KMS-11 (cell line): ENCODE measurements at regions not wholly inside any gene's neighbourhood (a gene's known extent, or its start where the extent isn't known, plus 50 kb on each side); places are given as distances from the start of the nearest gene placed in this dataset.

Experiments
- H2AFZ ChIP-seq: fragments of 200-600 bp; sonication (generic); 2 replicates; pipeline ENCODE4 v1.6.1; 2016; ENCODE audit warnings: antibody characterized with exemption, mixed run types, low read depth
- H3K27ac ChIP-seq: fragments of 200-600 bp; sonication (generic); 2 replicates; pipeline ENCODE4 v1.6.1; 2016; ENCODE audit warnings: mild to moderate bottlenecking, mixed run types
- H3K27me3 ChIP-seq: fragments of 200-600 bp; sonication (generic); 2 replicates; pipeline ENCODE4 v1.6.1; 2017; ENCODE audit warnings: mild to moderate bottlenecking, low read depth, mixed run types, moderate library complexity; ENCODE audit not compliant: insufficient read depth
- H3K36me3 ChIP-seq: fragments of 200-600 bp; sonication (generic); 2 replicates; pipeline ENCODE4 v1.6.1; 2017; ENCODE audit warnings: mild to moderate bottlenecking, mixed run types; ENCODE audit not compliant: insufficient read depth
- H3K4me1 ChIP-seq: fragments of 200-600 bp; sonication (generic); 2 replicates; pipeline ENCODE4 v1.6.1; 2016; ENCODE audit warnings: mild to moderate bottlenecking, low read depth, mixed run types; ENCODE audit not compliant: poor library complexity, severe bottlenecking
- H3K4me2 ChIP-seq: fragments of 200-600 bp; sonication (generic); 2 replicates; pipeline ENCODE4 v1.7.0; 2016; ENCODE audit warnings: mild to moderate bottlenecking, mixed run types
- H3K4me3 ChIP-seq: fragments of 200-600 bp; sonication (generic); IDR thresholded peaks from 2 replicates; pipeline ENCODE4 v1.6.1; 2017; ENCODE audit warnings: low read depth, low read length, mixed read lengths; ENCODE audit not compliant: insufficient read depth
- H3K79me2 ChIP-seq: fragments of 200-600 bp; sonication (generic); 2 replicates; pipeline ENCODE4 v1.6.1; 2016; ENCODE audit warnings: low read depth, mixed run types; ENCODE audit not compliant: insufficient read depth
- H3K9ac ChIP-seq: fragments of 200-600 bp; sonication (generic); 2 replicates; pipeline ENCODE4 v1.6.1; 2016; ENCODE audit warnings: mild to moderate bottlenecking, mixed run types
- H4K20me1 ChIP-seq: fragments of 200-600 bp; sonication (generic); 2 replicates; pipeline ENCODE4 v1.6.1; 2016; ENCODE audit warnings: mild to moderate bottlenecking, mixed run types; ENCODE audit not compliant: insufficient read depth
- TF ChIP-seq, protein P1 (sequence below): fragments of 200-600 bp; sonication (generic); conservative IDR thresholded peaks from 2 replicates; pipeline ENCODE4 v1.6.1; 2017; ENCODE audit warnings: low read depth, mild to moderate bottlenecking, antibody characterized with exemption, low read length, moderate library complexity, mixed read lengths

DNA sequence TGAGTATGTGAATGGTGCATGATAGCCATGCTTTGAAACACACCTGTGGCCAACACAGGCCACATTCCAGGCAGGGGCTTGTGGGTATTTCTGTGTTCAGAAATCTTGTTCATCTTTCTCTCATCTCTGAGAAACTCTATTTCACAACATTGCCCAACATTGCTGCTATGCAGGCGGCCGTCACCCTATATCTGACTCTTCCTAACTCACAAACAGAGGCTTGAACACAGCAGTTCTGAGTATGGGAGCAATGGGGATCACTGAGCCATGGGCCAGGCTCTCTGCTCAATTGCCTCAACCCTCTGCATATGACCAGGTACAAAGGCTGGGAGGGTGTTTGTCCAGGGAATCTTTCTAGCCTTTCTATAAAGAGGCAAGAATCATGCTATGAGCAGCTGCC lies 259.9 kb downstream of the BUD13 start:
- no peaks in the 10 kb centered on the region for H4K20me1 ChIP-seq
- TF ChIP-seq, protein P1, sequence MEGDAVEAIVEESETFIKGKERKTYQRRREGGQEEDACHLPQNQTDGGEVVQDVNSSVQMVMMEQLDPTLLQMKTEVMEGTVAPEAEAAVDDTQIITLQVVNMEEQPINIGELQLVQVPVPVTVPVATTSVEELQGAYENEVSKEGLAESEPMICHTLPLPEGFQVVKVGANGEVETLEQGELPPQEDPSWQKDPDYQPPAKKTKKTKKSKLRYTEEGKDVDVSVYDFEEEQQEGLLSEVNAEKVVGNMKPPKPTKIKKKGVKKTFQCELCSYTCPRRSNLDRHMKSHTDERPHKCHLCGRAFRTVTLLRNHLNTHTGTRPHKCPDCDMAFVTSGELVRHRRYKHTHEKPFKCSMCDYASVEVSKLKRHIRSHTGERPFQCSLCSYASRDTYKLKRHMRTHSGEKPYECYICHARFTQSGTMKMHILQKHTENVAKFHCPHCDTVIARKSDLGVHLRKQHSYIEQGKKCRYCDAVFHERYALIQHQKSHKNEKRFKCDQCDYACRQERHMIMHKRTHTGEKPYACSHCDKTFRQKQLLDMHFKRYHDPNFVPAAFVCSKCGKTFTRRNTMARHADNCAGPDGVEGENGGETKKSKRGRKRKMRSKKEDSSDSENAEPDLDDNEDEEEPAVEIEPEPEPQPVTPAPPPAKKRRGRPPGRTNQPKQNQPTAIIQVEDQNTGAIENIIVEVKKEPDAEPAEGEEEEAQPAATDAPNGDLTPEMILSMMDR: no peak

DNA sequence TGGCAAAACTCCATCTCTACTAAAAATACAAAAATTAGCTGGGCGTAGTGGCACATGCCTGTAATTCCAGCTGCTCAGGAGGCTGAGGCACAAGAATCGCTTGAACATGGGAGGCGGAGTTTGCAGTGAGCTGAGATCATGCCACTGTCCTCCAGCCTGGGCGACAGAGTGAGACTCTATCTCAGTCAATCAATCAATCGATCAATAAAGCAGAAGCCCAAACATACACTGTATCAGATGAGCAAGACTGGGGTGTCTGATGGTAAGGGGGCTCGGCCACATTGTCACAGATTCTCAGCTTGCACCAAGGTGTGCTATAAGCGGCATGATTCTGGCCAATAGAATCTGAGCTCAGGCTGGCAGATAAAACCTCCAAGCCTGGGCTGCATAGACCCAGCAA lies 261.1 kb downstream of the BUD13 start:
- TF ChIP-seq, protein P1: no peak
- no peaks in the 10 kb centered on the region for H3K4me1 ChIP-seq
- no peaks in the 10 kb centered on the region for H3K36me3 ChIP-seq
- H3K4me3 ChIP-seq: no peak overlapping the region
- no peaks in the 10 kb centered on the region for H4K20me1 ChIP-seq
- H3K4me2 ChIP-seq: no peak overlapping the region
- H3K79me2 ChIP-seq: no peaks in the 10 kb centered on the region
- no peak overlapping the region for H3K9ac ChIP-seq
- no peak overlapping the region for H2AFZ ChIP-seq
- no peaks in the 10 kb centered on the region for H3K27me3 ChIP-seq
- H3K27ac ChIP-seq: no peak overlapping the region

More for the DNA sequence above, 259.9 kb downstream of the BUD13 start:
- H3K9ac ChIP-seq: no peak overlapping the region
- H3K79me2 ChIP-seq: no peaks in the 10 kb centered on the region
- no peak overlapping the region for H2AFZ ChIP-seq
- no peak overlapping the region for H3K4me3 ChIP-seq
- no peaks in the 10 kb centered on the region for H3K27me3 ChIP-seq
- no peaks in the 10 kb centered on the region for H3K4me1 ChIP-seq
- H3K36me3 ChIP-seq: no peaks in the 10 kb centered on the region
- H3K27ac ChIP-seq: no peak overlapping the region
- H3K4me2 ChIP-seq: no peak overlapping the region

DNA sequence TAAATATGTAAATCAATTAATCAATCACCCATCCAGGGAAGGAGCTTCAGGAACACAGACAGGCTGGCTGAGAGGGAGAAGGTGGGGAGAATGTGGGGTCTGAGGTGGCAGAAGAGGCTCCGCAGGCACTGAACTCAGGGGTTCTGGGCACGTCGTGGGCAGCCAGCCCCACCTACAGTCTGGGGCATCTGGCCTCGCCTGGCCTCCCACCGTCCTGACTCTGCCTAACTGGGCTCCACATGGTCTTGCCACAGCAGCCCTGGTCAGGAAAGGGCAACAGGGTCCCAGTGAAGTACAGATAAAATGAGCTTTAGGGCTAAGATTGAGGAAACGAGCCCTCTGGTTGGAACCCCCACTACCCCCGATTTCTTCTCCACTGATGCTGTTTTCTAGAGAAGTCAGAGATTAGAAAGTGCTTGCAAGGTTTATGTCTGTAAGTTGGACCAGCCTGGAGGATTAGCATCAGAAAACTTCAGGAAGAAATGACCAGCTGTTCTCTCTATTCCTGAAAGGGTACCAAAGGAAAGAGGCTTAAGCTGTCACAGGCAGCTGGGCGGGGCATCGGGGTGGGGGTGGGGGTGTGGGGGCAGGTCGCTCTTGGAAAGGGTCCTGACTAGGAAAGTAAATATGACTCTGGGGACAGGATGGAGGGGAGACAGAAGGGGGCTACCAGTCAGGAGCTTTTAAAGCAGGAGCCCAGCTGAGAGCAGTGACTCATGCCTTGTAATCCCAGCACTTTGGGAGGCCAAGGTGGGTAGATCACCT lies 261.7 kb downstream of the BUD13 start:
- H3K4me3 ChIP-seq: no peak overlapping the region
- H3K36me3 ChIP-seq: no peaks in the 10 kb centered on the region
- no peaks in the 10 kb centered on the region for H4K20me1 ChIP-seq
- no peak overlapping the region for H3K4me2 ChIP-seq
- H3K79me2 ChIP-seq: no peaks in the 10 kb centered on the region
- H3K9ac ChIP-seq: no peak overlapping the region
- no peak overlapping the region for H3K27ac ChIP-seq
- no peak overlapping the region for H2AFZ ChIP-seq
- H3K27me3 ChIP-seq: no peaks in the 10 kb centered on the region
- TF ChIP-seq, protein P1: no peak
- no peaks in the 10 kb centered on the region for H3K4me1 ChIP-seq

DNA sequence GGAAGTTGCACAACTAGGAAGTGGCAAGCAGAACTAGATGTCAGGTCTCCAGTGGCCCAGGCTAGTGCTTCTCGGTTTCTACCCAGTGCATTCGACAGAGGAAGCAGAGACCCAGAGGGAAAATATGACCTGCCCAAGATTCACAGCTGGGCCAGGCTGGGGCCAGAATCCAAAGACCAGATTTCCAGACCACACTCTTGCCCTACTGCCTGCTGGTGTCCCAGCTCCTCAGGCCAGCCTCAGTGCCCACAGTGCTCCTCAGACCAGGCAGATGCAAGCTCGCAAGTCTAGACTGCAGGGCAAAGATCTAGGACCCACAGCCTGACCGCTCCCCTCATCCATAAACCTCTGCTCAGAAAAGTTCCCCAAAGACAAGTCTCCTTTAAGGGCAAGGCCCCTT lies 262.6 kb downstream of the BUD13 start:
- Histone ChIP-seq H3K4me3 (no peak overlapping the region), H3K27me3 (no peaks in the 10 kb centered on the region), H3K4me1 (no peaks in the 10 kb centered on the region), H3K79me2 (no peaks in the 10 kb centered on the region), H3K4me2 (no peak overlapping the region), H3K27ac (no peak overlapping the region), H4K20me1 (no peaks in the 10 kb centered on the region), H3K36me3 (no peaks in the 10 kb centered on the region), H3K9ac (no peak overlapping the region), H2AFZ (no peak overlapping the region)
- TF ChIP-seq, protein P1: no peak
